Gastroesophageal sphincter (tissue), 3 donors: ENCODE measurements at regions not wholly inside any gene's neighbourhood (a gene's known extent, or its start where the extent isn't known, plus 50 kb on each side); places are given as distances from the start of the nearest gene placed in this dataset.

Experiments used
- POLR2A ChIP-seq, 2 donors: fragments of 450-650 bp; IDR thresholded peaks; one replicate each; pipeline ENCODE4 v1.6.1; 2017; ENCODE audit warnings: antibody characterized with exemption in 2 of 2, mild to moderate bottlenecking in 2 of 2, moderate library complexity in 1 of 2
- POLR2AphosphoS5 ChIP-seq: sonication (generic); formaldehyde crosslinking; IDR thresholded peaks from one replicate; pipeline ENCODE4 v1.6.1; 2017; ENCODE audit warnings: antibody characterized with exemption
- TF ChIP-seq, protein P1 (sequence below), 4 experiments: fragments of 200-600 bp in 2 of 4; fragments of 450-650 bp in 2 of 4; sonication (generic) in 1 of 4; IDR thresholded peaks; one replicate each; pipeline ENCODE4 v1.5.1; 2017 to 2019; ENCODE audit warnings: antibody characterized with exemption in 4 of 4, mild to moderate bottlenecking in 2 of 4, moderate library complexity in 2 of 4

DNA sequence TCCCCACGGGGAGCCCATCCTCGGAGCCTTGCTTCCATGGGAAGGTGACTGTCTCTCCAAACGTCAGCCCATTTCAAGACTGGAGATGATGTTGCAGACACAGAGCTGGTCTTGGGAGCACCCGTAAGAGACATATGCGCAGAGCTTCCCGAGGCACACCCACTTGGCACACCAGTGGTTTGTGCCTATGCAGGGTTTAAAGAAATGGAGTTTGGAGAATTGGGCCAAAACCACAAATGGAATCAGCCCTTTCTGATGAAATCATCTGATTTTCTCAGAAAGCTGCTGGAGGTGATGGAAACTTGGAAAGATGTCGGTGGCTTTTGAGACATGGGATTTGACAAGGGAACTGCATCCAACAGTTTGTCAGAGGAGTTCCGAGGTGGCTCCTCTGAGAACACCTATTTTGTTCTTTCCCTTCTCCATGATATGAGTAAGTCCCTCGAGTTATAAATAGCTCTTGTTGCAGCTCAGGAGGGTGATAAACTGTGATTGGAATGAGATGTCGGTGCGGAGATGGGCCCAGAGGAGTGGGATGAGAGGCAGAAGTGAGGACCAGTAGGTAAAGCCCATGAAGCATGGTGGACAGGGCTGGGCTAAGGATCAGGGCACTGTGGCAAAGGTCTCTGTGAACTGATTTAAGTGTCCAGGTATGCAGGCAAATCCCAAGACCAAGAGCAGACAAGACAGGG lies 225.7 kb downstream of the ACKR3 start:
- TF ChIP-seq, protein P1, sequence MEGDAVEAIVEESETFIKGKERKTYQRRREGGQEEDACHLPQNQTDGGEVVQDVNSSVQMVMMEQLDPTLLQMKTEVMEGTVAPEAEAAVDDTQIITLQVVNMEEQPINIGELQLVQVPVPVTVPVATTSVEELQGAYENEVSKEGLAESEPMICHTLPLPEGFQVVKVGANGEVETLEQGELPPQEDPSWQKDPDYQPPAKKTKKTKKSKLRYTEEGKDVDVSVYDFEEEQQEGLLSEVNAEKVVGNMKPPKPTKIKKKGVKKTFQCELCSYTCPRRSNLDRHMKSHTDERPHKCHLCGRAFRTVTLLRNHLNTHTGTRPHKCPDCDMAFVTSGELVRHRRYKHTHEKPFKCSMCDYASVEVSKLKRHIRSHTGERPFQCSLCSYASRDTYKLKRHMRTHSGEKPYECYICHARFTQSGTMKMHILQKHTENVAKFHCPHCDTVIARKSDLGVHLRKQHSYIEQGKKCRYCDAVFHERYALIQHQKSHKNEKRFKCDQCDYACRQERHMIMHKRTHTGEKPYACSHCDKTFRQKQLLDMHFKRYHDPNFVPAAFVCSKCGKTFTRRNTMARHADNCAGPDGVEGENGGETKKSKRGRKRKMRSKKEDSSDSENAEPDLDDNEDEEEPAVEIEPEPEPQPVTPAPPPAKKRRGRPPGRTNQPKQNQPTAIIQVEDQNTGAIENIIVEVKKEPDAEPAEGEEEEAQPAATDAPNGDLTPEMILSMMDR (IDR thresholded peaks at IDR 0.05) = no peak
- no peak for TF ChIP-seq POLR2A (IDR thresholded peaks at IDR 0.05)
- TF ChIP-seq POLR2AphosphoS5 = no peak
